Upper lobe of left lung (tissue), 4 donors: ENCODE measurements at regions not wholly inside any gene's neighbourhood (a gene's known extent, or its start where the extent isn't known, plus 50 kb on each side); places are given as distances from the start of the nearest gene placed in this dataset.

Experiments used
- CTCF ChIP-seq, 6 experiments: fragments of 450-650 bp in 4 of 6; fragments of 200-600 bp in 2 of 6; sonication (generic) in 2 of 6; IDR thresholded peaks; one replicate each; pipeline ENCODE4 v1.5.1; 2016 to 2019; ENCODE audit warnings: antibody characterized with exemption in 6 of 6
- EP300 ChIP-seq, 4 donors: sonication (generic); formaldehyde crosslinking; IDR thresholded peaks; one replicate each; pipeline ENCODE4 v1.5.1; 2017; ENCODE audit warnings: antibody characterized with exemption in 4 of 4, control low read depth in 2 of 4
- POLR2A ChIP-seq, 4 donors: fragments of 450-650 bp; IDR thresholded peaks; one replicate each; pipeline ENCODE4 v1.5.1; 2016 to 2017; ENCODE audit warnings: antibody characterized with exemption in 4 of 4, mild to moderate bottlenecking in 2 of 4
- POLR2AphosphoS5 ChIP-seq, 2 donors: sonication (generic); formaldehyde crosslinking; IDR thresholded peaks; one replicate each; pipeline ENCODE4 v1.5.1; 2017; ENCODE audit warnings: antibody characterized with exemption in 2 of 2

GRCh38 chr4:111946800-111947199 lies 198.5 kb upstream of the FAM241A start:
- TF ChIP-seq CTCF (IDR thresholded peaks at IDR 0.05) (no peak), POLR2A (IDR thresholded peaks at IDR 0.05) (no peak), POLR2AphosphoS5 (IDR thresholded peaks at IDR 0.05) (no peak), EP300 (IDR thresholded peaks at IDR 0.05) (no peak)
